SW 1271 (cell line): ENCODE measurements at regions not wholly inside any gene's neighbourhood (a gene's known extent, or its start where the extent isn't known, plus 50 kb on each side); places are given as distances from the start of the nearest gene placed in this dataset.
"Not testable (repeated sequence)": the region's sequence is repeated elsewhere in the genome, so short reads cannot be mapped to it uniquely, and the experiment has no call there.

ENCODE experiments used
- DNase-seq, 2 experiments: peaks; one replicate each; lab custom pipeline; 2025; lab: John Stamatoyannopoulos, UW

DNA sequence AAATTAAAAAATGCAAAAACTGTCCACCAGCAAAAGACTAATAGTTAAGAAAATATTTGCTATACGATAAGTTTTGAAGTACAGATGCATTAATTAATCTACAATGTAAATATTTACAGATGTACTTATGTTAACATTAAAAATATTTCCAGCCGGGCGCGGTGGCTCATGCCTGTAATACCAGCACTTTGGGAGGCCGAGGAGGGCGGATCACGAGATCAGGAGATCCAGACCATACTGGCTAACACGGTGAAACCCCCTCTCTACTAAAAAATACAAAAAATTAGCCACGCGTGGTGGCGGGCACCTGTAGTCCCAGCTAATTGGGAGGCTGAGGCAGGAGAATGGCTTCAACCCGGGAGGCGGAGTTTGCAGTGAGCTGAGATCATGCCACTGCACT is 982.8 kb downstream of the SLC6A15 start:
- not testable (repeated sequence) for DNase-seq

DNA sequence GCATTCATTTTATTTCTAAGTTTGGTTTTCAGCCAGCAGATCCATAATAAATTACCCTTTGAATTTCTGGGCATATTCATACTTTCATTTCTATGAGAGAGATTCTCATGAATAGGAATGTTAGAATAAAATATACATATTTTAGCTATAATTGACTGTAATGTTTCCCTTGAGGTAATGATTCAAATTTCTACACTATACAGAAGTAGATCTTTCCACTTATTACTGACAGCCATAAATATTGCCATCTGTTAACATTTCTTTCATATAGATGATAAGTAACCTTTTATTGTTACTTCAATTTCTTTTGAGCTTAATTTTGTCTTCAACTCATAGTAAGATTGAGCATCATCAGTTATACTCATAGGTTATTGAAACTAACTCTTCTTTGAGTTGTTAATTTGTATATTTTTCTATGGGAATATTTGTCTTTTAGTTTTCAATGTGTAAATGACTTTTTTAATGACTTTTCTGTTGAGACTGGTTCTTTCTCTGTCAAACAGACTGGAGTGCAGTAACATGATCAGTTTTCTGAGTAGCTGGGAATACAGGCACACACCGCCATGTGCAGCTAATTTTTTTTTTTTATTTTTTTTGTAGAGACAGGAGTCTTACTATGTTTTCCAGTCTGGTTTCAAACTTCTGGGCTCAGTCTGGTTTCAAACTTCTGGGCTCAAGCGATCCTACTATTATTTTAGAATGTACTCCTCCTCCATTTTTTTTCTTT is 991.6 kb downstream of the SLC6A15 start:
- no peak for DNase-seq

DNA sequence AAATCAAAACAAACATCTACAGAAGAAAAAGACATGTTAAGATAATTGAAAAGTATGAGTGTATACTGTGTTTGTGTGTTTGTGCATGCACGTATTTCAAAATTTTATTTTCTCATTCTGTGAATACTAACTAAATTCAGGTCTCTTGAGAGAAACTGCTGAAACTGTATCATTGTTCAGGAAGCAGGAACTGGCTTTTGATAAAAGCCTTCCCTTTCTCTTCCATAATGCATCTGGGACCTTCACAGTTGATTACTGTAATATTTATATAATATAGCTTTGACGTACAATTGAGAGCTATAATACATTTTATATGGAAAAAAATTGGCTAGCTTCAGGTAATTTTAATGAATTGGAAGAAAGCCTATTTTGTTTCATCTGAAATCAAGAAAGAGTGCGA is 993.5 kb downstream of the SLC6A15 start:
- no peak for DNase-seq

DNA sequence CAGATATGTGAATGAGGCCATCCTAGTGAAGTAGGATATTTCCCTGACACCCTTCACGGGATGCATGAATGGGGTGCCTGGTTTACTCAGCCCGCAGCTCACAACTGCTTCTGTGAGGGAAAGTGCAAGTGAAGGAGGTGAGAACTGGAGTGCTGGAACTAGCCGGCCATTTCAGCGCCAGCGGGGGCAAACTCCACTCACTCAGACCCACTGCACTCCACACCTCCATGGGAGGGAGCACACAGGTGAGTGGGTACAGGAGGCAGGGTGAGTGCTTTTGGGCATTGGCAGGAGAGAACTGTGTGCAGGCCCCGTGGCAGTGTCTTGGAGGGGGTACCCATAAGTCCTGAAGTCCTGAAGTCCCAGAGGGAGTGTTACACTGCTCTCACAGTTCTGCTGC is 1008.4 kb downstream of the SLC6A15 start:
- DNase-seq: no peak

DNA sequence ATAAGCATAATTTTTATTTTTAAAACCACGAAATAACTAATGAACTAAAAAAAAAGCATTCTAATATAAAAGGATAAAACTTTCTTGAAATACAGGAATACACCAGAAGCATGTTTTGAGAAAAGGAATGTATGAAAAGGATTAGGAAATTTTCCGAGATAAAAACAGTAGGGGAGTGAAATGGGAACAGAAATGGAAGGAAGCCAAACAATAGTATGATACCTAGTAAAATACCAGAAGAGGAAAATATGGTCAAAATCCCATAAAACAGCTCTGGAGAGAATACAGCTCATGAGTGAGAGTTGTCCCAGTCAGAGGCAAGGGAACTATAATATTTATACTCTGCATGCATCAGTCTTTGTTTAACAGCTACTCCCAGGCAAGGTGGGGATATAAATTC is 1016.2 kb downstream of the SLC6A15 start:
- no peak for DNase-seq

DNA sequence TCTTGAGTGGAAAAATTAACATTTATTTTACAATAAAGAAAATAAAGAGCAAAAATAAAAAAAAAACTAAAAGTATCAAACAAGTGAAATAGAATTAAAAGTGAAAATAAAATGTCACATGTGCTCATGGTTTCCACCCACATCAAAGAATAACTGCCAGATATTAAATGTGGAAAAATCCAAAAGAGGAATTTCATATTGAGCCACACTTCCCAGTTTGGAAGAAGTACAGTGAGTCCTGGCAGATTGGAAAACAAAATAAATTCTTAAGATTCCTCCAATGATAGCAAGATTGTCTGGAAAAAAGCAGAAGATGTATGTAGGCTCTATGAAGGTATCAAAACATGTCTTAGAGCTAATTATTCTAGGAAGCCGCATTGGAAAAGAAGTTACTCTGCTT is 1019.5 kb downstream of the SLC6A15 start:
- DNase-seq: no peak

DNA sequence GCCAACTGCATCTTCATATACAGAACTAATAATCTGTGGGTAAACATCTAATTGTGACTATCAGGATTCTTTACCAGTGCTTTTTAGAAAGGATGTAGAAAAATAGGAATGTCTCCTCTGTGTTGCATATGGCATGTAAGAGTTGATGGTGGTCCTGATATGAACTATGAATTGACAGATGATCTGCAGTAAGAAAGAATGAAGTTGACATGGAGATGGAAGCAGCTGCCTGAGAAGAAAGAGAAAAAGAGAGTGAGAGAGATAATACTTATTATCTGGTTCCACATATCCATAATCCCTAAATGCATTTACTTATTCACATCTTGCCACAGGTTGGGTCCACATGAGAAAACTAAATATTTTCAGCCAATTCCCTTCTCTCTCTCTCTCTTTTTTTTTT is 1022.9 kb downstream of the SLC6A15 start:
- DNase-seq: no peak

DNA sequence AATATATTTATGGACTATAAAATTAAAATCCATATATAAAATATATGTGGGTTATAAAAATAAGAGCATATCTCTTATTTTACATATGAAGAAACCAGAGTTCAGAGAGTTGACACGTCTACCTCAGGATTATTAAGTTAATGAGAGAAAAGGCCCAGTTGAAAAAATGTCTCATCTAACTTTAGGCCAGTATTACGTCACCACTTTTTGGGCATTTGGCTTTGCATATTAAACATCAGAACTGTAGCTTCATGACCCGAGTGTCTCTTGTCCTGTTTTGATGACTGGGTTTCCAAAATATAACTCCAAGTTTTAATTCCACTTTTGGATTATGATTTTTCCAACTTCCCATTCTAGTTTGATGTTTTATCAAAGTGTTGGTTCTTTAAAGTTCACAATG is 1026.1 kb downstream of the SLC6A15 start:
- DNase-seq: no peak

DNA sequence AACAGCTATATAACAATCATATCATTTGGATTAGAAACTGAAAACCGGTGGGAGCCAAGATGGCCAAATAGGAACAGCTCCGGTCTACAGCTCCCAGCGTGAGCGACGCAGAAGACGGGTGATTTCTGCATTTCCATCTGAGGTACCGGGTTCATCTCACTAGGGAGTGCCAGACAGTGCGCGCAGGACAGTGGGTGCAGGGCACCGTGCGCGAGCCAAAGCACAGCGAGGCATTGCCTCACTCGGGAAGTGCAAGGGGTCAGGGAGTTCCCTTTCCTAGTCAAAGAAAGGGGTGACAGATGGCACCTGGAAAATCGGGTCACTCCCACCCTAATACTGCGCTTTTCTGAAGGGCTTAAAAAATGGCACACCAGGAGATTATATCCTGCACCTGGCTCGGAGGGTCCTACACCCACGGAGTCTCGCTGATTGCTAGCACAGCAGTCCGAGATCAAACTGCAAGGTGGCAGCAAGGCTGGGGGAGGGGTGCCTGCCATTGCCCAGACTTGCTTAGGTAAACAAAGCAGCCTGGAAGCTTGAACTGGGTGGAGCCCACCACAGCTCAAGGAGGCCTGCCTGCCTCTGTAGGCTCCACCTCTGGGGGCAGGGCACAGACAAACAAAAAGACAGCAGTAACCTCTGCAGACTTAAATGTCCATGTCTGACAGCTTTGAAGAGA is 1041.5 kb downstream of the SLC6A15 start:
- not testable (repeated sequence) for DNase-seq

DNA sequence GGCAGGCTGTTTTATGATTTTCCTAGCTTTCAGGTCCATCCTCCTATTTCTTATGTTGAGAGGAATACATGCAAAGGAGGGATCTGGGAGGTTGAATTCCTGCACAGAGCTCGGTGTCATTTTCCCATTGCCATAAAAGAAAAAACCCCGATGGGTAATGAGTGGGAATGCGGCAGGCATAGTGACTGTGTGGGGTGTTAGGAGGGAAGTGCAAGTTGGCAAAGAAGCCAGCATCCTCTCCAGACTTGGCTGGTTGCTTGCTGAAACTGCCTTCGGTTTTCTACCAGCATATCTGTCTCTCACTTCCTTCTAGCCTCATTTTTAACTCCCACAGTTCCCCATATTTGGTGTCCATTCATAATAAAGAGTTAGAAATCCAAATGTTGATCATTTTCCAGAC is 1046.1 kb downstream of the SLC6A15 start:
- no peak for DNase-seq

DNA sequence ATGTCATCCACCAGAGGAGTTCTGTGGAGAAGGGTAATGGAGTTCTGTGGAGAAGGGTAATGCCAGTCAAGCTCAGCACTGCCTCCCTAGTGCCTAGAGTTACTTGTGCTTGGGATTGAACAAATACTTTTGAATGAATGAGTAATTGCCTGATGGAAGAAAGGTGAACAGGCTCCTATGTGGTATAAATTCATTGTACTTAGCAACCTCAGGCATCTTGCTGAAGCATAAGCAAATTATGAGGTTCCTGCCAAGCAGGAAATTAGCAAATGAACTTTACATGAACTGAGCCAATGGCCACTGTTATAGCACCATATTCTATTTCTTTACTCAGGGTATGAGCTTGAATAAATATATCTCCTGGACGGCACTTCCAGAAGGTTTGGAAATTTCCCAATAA is 1047.2 kb downstream of the SLC6A15 start:
- no peak for DNase-seq

DNA sequence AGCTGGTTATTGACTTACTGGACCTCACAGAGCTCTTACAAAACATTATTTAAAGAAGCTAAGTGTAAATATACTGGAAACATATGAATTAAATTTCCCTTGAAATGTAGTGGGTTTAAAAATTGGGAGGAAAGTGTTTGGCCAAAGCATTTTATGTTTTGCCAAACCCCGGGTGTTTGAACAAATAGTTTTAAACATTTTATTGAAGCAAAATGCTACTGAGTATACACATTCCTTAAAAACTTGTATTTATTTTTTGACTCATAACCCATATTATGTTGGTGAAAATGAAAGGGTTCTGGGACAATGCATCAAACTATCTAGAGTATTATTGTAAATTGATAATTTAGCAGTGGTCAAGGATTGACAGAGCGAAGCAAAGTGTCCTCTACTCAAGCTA is 1048.5 kb downstream of the SLC6A15 start:
- DNase-seq: no peak

DNA sequence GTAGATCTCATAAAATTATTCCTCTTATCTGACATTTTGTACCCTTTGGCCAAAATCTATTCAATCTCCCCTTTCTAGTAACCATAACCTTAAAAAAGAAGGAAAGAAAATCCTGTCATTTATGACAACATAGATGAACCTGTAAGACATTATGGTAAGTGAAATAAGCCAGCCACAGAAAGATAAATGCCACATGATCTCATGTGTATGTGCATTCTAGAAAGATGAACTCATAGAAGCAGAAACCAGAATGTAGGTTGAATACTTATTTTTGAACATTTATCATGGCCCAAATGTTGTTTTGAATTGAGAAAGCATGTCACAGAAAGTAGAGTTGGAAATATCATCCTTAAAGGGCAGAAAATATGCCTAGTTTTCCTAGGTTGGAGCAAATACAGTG is 1053.6 kb downstream of the SLC6A15 start:
- no peak for DNase-seq

DNA sequence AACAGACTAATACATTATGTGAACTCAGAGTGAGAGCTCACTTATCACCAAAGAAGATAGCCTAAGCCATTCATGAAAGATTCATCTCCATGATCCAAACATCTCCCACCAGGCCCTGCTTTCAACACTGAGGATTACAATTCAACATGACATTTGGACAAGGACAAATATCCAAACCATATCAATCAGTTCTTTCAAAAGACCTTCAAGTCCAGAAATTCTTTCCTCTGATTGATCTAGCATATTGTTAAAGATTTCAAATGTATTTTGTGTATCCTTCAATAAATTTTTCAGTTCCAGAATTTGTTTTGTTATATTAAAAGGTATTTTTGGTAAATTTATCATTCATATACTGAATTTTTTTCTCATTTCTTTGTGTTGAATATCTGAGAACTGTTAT is 1055.8 kb downstream of the SLC6A15 start:
- DNase-seq: no peak

DNA sequence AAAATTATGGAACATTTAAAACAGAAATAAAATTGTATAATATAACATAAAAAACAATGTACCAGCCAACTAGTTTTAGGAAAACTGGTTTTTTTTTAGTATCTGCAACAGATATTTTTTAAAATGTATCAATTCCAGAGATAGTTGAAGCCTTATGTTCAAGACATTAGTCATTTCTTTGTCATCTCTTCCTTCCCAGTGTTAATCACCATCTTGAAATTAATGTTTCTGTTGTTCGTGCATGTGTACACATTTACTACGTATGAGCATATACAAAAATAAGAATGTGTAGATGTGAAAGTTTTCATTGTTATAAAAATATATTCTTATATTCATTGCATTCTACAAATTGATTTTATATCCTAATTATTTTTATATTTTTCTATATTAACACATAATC is 1062.1 kb downstream of the SLC6A15 start:
- no peak for DNase-seq

DNA sequence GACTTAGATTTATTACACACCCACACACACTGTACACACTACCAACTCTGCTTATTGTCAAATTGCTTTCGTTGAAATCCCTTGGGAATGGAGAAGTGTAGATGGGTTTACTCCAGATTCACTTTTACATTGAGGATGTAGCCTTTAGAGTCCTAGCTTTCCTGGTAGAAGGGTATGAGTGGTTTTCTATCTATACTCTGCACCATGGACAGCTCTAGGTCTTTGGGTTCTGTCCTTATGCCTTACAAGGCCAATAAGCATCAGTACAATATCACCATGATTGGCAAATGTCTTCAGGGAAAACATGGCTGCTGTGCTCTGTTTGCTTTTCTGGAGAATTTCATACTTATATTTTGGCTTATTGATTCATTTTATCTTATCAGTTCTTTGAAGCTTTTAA is 1063.9 kb downstream of the SLC6A15 start:
- DNase-seq: no peak

DNA sequence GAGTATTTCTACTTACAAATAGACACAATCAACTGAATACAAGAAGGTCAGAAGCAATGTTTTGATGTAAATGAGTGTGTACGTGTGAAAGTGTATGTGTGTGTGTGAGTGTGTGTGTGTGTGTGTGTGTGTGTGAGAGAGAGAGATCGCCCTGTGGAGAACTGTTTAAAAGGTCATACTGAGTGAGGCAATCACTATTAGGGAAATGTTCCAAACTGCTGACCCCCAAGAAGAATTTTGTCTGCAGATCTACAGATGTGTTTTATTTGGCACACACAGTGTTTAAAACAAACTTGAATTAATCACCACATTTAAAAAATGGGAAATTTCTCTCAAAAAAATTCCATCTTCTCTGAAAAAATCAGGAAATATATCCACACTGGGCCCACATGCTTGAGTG is 1069.1 kb downstream of the SLC6A15 start:
- DNase-seq: no peak

DNA sequence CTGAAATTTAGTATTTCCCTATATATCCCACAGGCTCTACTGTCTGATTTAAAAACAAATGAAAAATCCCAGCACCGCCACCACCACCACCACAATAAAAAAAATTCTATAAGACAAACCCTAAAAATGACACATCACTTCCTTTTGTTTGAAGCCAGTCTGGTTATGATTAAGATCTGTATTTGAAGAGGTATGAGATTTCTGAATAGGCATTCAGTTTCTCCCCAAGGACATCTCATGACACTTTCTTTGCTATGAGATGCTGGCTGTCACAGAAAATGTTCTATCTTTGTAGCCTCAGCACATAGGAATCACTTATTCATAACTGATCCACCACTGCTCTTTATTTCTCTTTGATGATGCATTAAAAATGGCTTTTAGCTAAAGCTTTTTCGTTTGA is 1071.0 kb downstream of the SLC6A15 start:
- no peak for DNase-seq

DNA sequence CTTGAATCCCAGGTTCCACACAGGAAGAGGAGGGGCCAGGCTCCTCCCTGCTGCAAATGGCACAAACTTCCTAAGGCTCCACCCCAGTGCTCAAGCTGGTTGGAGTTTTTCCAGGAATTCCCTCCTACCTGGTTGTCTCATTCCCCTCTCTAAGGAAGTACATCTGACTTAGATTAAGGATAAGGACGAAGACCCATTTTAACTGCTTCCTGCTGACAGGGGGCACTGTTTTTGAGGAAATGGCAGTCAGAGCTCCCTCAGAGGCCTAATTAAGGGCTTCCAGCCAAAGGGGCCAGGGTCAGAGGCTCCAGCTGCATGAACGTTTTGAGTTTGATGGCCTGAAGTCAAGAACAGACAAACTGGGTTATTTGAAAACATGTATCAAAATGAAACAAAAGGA is 1084.7 kb downstream of the SLC6A15 start:
- DNase-seq: no peak

DNA sequence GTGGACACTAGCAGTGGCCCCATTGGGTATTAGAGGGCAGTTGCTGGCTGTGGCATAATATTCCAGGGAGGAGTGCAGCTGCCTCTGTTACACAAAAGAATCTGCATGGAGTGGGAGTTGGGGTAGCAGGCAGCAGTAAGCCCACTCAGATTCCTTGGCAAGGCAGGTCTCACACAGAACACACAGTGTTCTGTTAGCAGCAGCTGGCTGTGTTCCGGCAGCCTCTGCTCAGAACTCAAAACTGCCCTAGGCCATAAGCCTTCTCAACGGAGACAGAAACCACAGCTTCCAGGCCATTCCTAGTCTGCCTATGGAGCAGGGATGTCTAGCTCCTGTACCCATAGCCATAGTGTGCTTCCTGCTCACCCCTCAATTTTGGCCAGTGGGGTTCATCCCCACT is 1085.4 kb downstream of the SLC6A15 start:
- DNase-seq: no peak

DNA sequence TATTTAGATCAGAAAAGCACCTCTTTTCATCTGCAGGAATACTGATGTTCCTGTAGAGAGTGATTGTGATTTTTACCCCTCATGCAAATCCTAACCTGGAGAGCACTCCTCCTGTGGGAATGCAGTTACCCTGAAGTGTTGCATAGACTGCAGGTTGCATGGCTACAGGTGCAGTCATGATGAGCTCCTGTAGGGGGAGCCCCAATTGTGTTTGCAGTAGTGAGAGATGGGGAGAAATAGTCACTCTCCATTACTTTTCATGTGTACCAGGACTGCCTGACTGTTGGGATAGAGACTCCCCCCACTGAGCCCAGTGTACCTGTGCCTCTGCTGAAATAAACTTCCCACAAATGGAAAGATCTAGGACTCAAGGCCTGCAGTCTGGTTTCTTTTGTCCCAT is 1086.5 kb downstream of the SLC6A15 start:
- DNase-seq: peak in 1 of 2 experiments; percentile 35

DNA sequence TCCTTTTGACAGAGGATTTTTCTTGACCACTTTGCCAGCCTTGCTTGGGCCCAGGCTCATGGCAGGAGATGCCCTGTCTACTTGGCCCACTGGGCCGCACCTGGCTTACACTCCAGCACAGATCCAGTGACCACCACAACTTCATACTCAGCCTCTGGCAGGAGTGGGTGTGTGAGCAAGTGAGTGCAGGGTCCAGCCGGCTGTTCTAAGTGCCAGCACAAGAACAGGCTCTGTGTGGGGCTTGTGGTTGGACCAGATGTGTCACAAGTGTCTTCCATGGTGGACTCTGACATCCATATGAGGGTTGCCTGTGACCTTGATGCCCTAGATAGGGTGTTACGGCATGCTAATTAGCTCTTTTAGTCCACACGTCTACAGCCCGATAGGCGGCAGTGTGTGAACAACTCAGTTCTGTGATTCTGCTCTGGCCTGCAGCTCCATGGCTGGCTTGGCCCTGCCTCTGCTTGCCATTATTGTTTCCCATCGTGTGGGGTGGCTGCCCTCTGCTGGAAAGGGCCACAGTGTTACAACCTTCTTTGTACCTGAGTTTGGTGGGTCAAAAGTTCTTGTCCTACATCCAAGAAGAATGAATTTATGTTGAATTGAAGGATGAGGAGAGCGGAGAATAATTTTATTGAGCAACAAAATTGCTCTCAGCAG is 1089.1 kb downstream of the SLC6A15 start:
- peak in 1 of 2 experiments; percentile 33 for DNase-seq

DNA sequence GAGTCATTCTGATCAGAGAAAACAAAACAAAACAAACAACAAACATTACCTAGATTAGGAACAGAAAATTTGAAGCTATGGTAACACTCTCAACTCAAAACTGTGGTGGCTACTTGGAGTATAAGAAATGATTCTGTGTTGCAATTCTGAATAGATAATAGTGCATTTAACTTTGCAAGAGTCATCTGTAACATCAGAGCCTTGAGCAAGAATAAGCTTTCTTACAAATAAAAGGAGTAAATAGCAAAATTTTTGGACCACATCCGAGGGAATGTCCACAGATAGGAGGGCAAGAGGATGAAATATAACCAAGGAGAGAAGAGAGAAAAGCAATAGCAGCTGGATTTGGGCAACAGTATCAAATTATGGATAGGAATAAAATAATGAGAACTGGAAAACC is 1090.6 kb downstream of the SLC6A15 start:
- DNase-seq: no peak
